Lower leg skin (tissue), 3 donors: ENCODE measurements at regions not wholly inside any gene's neighbourhood (a gene's known extent, or its start where the extent isn't known, plus 50 kb on each side); places are given as distances from the start of the nearest gene placed in this dataset.

Source experiments
- CTCF ChIP-seq, 3 donors: fragments of 450-650 bp; IDR thresholded peaks; one replicate each; pipeline ENCODE4 v1.5.1; 2016; ENCODE audit warnings: antibody characterized with exemption in 3 of 3, mild to moderate bottlenecking in 3 of 3, moderate library complexity in 2 of 3
- POLR2A ChIP-seq, 2 donors: fragments of 450-650 bp; IDR thresholded peaks; one replicate each; pipeline ENCODE4 v1.6.1; 2016 to 2017; ENCODE audit warnings: antibody characterized with exemption in 2 of 2, mild to moderate bottlenecking in 1 of 2, moderate library complexity in 1 of 2

GRCh38 chr6:154569156-154569862 lies 58.8 kb upstream of the CNKSR3 start:
- TF ChIP-seq CTCF (IDR thresholded peaks at IDR 0.05) (no peak), POLR2A (IDR thresholded peaks at IDR 0.05) (no peak)
